DND-41 (cell line): ENCODE measurements at regions not wholly inside any gene's neighbourhood (a gene's known extent, or its start where the extent isn't known, plus 50 kb on each side); places are given as distances from the start of the nearest gene placed in this dataset.

ENCODE experiments used
- ATAC-seq: fragments of 200-7000 bp; cut with Tn5 transposase; 3 replicates; pipeline ENCODE4 v1.9.1; 2021; ENCODE audit warnings: low read depth; ENCODE audit not compliant: insufficient read depth
- DNase-seq: peaks from one replicate; pipeline ENCODE4 v3.0.0-alpha.2; 2020
- H2AFZ ChIP-seq: 2 replicates; pipeline ENCODE4 v1.6.0; 2012; ENCODE audit warnings: low read depth, low read length
- H3K27ac ChIP-seq: 2 replicates; pipeline ENCODE4 v1.5.1; 2012; ENCODE audit warnings: low read length, inconsistent platforms
- H3K27me3 ChIP-seq: fragments of 200-600 bp; sonication (generic); 2 replicates; pipeline ENCODE4 v1.6.0; 2012; ENCODE audit warnings: low read length, mild to moderate bottlenecking, inconsistent platforms; ENCODE audit not compliant: insufficient read depth, poor library complexity
- H3K36me3 ChIP-seq: 2 replicates; pipeline ENCODE4 v1.5.1; 2012; ENCODE audit warnings: low read length, inconsistent platforms; ENCODE audit not compliant: insufficient read depth
- H3K4me1 ChIP-seq: 2 replicates; pipeline ENCODE4 v1.5.1; 2012; ENCODE audit warnings: mild to moderate bottlenecking, low read length; ENCODE audit not compliant: insufficient read depth
- H3K4me2 ChIP-seq: 2 replicates; pipeline ENCODE4 v1.6.0; 2012; ENCODE audit warnings: mild to moderate bottlenecking, moderate library complexity, low read length, inconsistent platforms; ENCODE audit not compliant: insufficient read depth
- H3K4me3 ChIP-seq, 2 experiments: fragments of 200-600 bp in 1 of 2; shearing (Covaris generic) in 1 of 2; 2 replicates each; pipeline ENCODE4 v1.5.1; 2012 to 2016; ENCODE audit warnings: inconsistent platforms in 2 of 2, low read length in 2 of 2, mild to moderate bottlenecking in 2 of 2, low read depth in 1 of 2, moderate library complexity in 1 of 2
- H3K79me2 ChIP-seq: 2 replicates; pipeline ENCODE4 v1.6.0; 2012; ENCODE audit warnings: low read length, inconsistent platforms; ENCODE audit not compliant: insufficient read depth
- H3K9ac ChIP-seq: 2 replicates; pipeline ENCODE4 v1.6.0; 2012; ENCODE audit warnings: low read depth, mild to moderate bottlenecking, inconsistent platforms, low read length, moderate library complexity
- H3K9me3 ChIP-seq: 2 replicates; pipeline ENCODE4 v1.5.1; 2012; ENCODE audit warnings: low read length, moderate library complexity, mild to moderate bottlenecking, inconsistent platforms; ENCODE audit not compliant: insufficient read depth, severe bottlenecking
- H4K20me1 ChIP-seq: 2 replicates; pipeline ENCODE4 v1.6.0; 2012; ENCODE audit warnings: low read length; ENCODE audit not compliant: insufficient read depth
- CTCF ChIP-seq: IDR thresholded peaks from 2 replicates; pipeline ENCODE4 v1.5.1; 2012; ENCODE audit warnings: borderline replicate concordance, low read length, moderate library complexity, mild to moderate bottlenecking; ENCODE audit not compliant: poor library complexity, severe bottlenecking; ENCODE audit errors: extremely low read depth
- EZH2 ChIP-seq: IDR thresholded peaks from 3 replicates; pipeline ENCODE4 v1.6.1; 2012; ENCODE audit warnings: borderline replicate concordance, low read depth, mild to moderate bottlenecking, moderate library complexity, low read length, inconsistent platforms; ENCODE audit not compliant: severe bottlenecking

GRCh38 chr6:139490482-139490881 is 116.0 kb upstream of the CITED2 start:
- no peak for ATAC-seq
- TF ChIP-seq CTCF = no peak
- TF ChIP-seq EZH2 = no peak
- Histone ChIP-seq H3K27ac (no peak overlapping the region), H3K9ac (no peak overlapping the region), H3K36me3 (no peaks in the 10 kb centered on the region), H3K27me3 (no peaks in the 10 kb centered on the region), H3K4me2 (no peak overlapping the region), H3K9me3 (no peaks in the 10 kb centered on the region), H3K4me1 (no peaks in the 10 kb centered on the region), H3K4me3 (no peak overlapping the region), H2AFZ (no peak overlapping the region), H4K20me1 (no peaks in the 10 kb centered on the region), H3K79me2 (no peaks in the 10 kb centered on the region)
- DNase-seq = no peak

GRCh38 chr6:139486476-139486799 is 112.0 kb upstream of the CITED2 start:
- H4K20me1 ChIP-seq = no peaks in the 10 kb centered on the region
- DNase-seq (no peak), ATAC-seq (no peak)
- H3K9me3 ChIP-seq = no peaks in the 10 kb centered on the region
- no peak overlapping the region for H3K9ac ChIP-seq
- no peak overlapping the region for H3K4me2 ChIP-seq
- no peak overlapping the region for H2AFZ ChIP-seq
- H3K79me2 ChIP-seq = no peaks in the 10 kb centered on the region
- H3K27me3 ChIP-seq = no peaks in the 10 kb centered on the region
- H3K4me3 ChIP-seq = no peak overlapping the region
- no peaks in the 10 kb centered on the region for H3K36me3 ChIP-seq
- no peaks in the 10 kb centered on the region for H3K4me1 ChIP-seq
- H3K27ac ChIP-seq = no peak overlapping the region
- no peak for TF ChIP-seq EZH2

GRCh38 chr6:139485742-139486475 is 111.5 kb upstream of the CITED2 start:
- ATAC-seq (no peak), DNase-seq (no peak)
- Histone ChIP-seq H2AFZ (no peak overlapping the region), H3K9ac (no peak overlapping the region), H3K4me2 (no peak overlapping the region), H3K27ac (no peak overlapping the region), H3K27me3 (no peaks in the 10 kb centered on the region), H3K4me1 (no peaks in the 10 kb centered on the region), H3K9me3 (no peaks in the 10 kb centered on the region), H3K4me3 (no peak overlapping the region), H4K20me1 (no peaks in the 10 kb centered on the region), H3K79me2 (no peaks in the 10 kb centered on the region), H3K36me3 (no peaks in the 10 kb centered on the region)
- no peak for TF ChIP-seq CTCF
- no peak for TF ChIP-seq EZH2

- Histone ChIP-seq H3K27ac (no peak overlapping the region), H3K4me2 (no peak overlapping the region), H3K4me3 (no peak overlapping the region), H3K36me3 (no peaks in the 10 kb centered on the region), H3K27me3 (no peaks in the 10 kb centered on the region), H3K9ac (no peak overlapping the region), H3K79me2 (no peaks in the 10 kb centered on the region), H4K20me1 (no peaks in the 10 kb centered on the region), H3K4me1 (no peaks in the 10 kb centered on the region), H3K9me3 (no peaks in the 10 kb centered on the region), H2AFZ (no peak overlapping the region)
- DNase-seq (no peak), ATAC-seq (no peak)
- no peak for TF ChIP-seq EZH2
- no peak for TF ChIP-seq CTCF
Observed at GRCh38 chr6:139485185-139485584, 110.7 kb upstream of the CITED2 start.
